DMS114 treated with DMSO at 0.1 percent for 48 hours (cell line): ENCODE measurements at regions not wholly inside any gene's neighbourhood (a gene's known extent, or its start where the extent isn't known, plus 50 kb on each side); places are given as distances from the start of the nearest gene placed in this dataset.
A peak's percentile ranks its signal among the peaks of the same experiment; 100 is the strongest.
"Not testable (repeated sequence)": the region's sequence is repeated elsewhere in the genome, so short reads cannot be mapped to it uniquely, and the experiment has no call there.

ENCODE experiments used
- DNase-seq: peaks from one replicate; lab custom pipeline; 2025; ENCODE audit not compliant: unreplicated experiment; lab: John Stamatoyannopoulos, UW

DNA sequence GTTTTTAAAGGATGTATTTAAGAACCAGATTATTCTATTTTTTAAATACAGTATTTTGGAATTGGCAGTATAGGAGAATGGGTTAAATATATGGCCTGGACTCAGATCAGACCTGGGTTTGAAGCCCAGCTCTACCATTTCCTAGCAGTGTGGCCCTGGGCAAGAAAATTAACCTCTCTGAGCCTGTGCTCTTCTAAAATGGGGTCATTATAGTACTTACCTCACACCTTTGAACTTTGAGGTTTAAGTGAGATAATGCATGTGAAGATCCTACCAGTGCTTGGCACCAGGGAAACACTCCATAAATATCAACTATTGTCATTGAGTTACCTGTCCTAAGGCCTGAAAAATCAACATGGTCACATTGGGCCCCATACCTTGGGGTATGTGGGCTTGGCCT is 93.4 kb upstream of the WSB1 start:
- DNase-seq, result no peak

DNA sequence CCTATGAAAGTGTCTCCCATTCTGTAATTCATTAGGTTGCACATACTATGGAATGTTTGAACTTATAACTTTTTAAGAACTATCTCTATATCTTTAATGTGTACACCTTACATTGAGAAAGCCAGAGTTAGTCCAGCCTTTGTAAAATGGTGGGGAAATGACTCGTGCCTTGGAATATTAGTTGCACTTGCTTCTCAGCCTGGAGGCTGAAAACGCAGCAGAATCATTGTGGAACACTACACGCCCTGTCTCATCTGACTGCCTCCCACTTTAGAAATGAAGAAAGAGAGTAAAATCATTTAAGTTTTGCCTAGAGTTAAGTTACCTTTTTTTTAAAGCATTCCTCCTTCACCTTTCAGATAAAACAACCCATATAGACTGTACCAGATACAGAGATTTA is 90.7 kb upstream of the WSB1 start:
- no peak for DNase-seq

DNA sequence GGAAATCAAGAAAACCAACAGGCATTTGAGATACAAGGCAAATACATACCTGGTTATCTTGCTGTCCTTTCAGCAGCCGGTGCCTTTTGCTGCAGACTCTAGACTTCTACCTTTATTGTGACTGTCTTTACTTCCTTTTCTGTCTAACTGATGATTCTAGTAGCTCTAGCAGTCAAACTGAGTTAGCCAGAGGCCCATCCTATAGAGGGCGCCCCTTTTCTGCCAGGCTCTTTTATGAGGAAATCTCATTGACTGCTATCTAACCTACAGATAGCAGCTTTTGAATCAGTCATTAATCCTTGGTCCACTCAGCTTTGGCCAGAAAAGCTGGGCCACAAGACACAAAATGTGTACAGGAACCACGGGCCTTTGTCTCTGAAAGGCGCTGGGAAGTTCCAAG is 87.5 kb upstream of the WSB1 start:
- DNase-seq, result no peak

DNA sequence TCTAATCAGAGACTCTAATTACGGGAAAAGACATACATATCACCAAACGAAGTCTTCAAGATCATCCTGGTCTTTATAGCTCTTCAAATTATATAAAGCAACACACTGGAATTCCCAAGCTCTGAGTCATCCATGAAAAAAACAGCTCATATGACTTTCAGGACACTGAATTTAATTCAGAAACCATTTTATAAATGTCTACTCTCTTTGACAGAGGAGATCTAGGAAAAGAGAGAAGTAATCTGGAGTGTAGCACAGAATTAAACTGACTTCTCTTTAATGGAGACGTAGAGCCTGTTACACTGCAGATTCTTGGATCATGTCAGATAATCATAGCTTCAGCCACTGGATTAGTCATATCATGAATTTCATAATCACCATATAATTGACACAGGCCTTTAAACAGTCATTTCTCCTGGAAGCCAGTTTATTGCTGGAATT is 86.8 kb upstream of the WSB1 start:
- DNase-seq, result no peak

DNA sequence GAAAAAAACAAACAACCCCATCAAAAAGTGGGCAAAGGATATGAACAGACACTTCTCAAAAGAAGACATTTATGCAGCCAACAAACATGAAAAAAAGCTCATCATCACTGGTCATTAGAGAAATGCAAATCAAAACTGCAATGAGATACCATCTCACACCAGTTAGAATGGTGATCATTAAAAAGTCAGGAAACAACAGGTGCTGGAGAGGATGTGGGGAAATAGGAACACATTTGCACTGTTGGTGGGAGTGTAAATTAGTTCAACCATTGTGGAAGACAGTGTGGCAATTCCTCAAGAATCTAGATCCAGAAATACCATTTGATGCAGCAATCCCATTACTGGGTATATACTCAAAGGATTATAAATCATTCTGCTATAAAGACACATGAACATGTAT is 85.5 kb upstream of the WSB1 start:
- not testable (repeated sequence) for DNase-seq

DNA sequence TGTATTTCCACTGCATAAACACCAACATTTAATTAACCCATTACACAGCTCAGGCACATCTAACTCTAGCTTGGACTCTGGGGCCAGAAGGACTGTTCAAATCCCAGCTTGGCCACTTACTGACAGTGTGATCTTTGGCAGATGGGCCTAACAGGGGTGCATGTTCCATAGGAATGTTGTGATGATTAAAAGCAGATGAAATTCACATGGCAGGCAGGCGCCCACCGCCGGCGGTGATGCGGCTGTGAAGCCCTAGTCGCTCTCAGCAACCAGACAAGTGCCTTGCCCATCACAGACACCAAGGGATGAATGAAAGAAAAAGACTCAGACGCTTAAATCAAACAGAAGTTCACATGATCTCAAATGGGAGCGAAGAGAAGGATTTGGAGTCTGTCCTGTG is 84.6 kb upstream of the WSB1 start:
- no peak for DNase-seq

DNA sequence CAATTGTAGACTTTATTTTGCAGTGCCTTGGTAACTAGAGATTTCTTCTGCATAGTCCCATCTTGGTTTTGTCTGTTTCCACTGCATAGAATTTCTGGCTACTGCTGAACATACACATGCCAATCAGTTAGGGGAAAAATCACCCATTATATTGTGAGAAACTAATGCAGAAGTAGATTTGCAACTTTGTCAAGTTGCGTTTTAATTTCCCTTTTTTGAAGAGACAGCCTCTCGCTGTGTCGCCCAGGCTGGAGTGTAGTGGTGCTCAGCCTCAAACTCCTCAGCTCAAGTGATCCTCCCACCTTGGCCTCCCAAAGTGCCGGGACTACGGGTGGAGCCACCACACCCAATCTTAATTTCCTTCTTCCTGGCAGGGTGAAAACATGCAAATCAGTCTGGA is 83.1 kb upstream of the WSB1 start:
- not testable (repeated sequence) for DNase-seq

DNA sequence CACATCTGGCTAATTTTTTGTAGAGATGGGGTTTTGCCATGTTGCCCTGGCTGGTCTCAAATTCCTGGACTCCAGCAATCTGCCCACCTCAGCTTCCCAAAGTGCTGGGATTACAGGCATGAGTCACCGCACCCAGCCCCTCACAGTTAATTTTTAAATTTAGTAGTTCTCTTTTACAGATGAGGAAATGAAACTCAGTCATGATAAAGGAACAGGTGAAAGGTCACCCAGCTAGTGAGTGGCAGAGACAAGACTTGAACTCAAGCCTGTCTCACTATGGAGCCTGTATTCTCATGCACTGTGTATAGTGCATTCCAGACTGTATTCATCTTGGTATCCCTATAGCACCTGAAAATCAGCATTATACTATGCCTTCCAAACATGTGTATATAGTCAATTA is 77.1 kb upstream of the WSB1 start:
- DNase-seq, result no peak

DNA sequence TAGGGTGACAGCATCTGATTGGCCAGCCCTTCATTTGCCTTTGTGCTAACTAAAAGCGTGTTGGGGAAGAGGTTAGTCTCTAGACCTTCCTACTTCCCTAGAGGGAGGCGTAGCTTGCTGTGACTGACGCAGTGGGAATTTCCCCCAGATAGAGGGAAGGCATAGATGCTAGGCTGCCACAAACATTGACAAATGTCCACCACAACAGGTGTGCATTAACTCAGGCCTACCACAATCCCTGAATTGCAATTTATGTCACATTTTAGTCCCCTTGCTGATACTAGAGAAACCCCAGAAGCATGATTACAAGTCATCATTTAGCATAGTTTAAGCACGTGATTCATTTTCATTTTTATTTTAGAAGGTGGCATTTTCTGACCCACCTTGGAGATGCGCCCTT is 76.3 kb upstream of the WSB1 start:
- DNase-seq, result no peak

DNA sequence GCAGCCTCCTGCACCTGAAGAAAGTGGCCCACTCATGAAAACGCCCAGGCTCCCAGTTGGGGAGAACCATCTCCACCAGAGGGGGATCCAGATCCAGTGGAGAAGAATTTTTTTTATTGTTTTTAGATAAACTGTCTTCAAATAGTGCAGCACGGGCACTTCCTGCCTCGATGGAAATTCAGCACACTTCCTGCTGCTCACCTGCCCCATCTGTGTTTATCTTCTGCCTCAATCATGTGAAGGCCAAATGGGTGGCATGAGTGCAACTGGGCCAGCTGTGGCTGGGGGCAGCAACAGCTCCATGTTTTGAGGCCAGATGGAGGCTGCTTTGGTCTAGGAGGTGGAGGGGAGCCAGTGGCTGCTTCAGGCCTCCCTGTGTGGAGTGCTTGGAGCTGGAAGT is 75.9 kb upstream of the WSB1 start:
- no peak for DNase-seq

DNA sequence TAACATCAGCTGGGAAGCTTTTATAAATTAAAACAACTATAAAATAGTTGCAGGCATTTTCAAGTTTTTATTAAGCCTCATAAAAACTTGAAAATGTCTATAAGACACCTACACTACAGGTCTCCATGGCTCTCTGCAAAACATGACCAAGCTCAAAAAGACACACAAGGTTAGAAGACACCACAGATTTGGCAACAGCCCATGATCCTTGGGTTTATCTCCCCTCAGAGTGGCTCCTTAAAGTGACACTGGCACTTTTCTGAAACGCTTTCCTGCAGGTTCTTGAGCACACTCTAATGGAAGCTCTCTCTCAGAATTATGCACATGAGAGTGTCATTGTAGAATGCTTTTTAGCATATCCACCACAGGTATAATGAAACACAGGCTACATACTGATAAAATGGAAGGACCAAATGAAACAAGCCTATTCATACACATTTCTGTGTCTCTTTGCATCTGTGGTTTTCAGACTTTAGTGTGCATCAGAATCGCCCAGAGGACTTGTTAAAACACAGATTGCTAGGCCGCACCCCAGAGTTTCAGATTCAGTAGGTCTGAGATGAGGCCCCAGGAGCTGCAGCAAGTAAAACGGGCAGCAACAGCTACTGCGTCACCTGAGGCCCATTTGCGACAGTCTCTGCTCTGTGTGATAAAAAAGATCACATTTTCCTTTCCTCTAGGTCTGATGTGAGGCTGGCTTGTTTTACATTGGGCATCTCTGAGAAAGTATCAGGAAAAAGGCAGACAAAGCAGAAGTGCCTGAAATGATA is 75.0 kb upstream of the WSB1 start:
- no peak for DNase-seq

DNA sequence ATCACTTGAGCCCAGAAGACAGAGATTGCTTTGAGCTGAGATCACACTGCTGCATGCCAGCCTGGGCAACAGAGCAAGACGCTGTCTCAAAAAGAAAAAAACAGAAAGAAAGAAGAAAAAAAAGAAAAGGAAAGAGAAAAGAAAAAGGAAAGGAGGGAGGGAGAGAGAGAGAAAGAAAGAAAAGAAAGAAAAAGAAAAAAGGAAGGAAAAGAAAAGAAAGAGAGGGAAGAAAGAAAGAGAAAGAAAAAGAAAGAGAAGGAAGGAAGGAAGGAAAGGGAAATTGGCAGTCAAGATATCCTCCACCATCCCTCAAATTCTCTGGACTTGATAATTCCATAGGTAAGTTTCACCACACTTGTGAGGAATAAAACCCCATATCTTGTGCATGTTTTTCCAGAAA is 71.4 kb upstream of the WSB1 start:
- no peak for DNase-seq

DNA sequence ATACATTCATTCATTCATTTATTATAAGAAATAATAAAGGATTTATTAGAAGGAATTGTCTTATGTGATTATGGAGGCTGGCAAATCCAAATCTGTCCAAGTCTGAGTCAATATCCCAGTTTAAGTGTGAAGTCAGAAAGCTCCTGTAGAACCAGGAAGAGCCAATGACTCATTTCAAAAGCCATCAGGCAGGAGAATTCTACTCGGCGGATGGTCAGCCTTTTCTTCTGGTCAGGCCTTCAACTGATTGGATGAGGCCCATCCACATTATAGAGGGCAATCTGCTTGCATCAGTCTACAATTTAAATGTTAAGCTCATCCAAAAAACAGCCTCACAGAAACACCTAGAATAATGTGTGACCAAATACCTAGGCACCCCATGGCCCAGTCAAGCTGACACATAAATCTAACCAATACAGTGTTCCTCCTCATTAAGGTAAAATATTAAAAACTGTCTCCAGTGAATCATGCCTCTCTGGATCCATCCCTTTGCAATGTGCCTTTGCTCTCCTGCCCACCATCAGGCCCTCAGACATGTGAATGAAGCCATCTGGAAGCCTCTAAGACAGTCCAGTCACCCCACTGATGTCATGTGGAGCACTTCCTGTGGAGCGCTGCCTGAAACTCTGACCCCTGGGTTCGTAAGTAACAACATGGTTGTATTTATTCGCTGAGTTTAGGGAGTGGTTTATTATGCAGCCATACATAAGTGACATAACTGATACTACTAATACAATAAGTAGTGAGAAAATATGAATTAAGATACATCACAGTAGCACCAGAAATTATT is 69.2 kb upstream of the WSB1 start:
- no peak for DNase-seq

DNA sequence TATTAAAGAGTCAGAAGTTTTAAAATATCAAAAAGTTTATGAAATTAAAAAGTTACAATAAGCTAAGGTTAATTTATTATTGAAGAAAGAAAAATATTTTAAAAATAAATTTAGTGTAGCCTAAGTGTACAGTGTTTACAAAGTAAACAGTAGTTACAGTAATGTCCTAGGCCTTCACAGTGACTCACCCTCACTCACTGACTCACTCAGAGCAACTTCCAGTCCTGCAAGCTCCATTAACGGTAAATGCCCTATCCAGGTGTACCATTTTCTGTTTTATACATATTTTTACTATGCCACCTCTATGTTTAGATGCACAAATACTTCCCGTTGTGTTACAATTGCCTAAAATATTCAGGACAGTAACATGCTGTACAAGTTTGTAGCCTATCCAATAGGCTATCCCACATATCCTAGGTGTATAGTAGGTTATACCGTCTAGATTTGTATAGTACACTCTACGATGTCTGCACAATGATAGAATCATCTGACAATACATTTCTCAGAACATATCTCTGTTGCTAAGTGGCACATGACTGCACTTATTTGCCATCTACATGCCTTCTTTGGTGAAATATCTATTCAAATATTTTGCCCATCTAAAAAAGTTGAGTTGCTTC is 67.2 kb upstream of the WSB1 start:
- no peak for DNase-seq

DNA sequence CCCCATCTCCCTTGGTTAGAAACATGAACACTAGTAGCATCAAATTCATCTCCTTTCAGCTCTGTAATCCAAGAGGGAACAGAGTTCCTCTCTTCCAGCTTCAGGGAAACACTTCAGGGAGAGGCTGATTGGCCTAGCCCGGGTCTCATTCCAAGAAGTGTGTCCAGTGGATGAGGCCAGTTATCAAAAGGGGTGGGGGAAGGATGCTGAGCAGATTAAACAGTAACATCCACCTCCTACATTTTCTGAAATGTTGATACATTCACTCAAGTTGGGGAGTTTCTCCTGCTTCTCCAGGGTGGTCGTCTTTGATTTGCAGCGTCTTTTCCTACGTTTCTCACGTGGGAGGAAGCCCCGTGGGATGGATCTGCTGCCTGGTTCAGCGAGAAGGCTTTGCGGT is 62.9 kb upstream of the WSB1 start:
- no peak for DNase-seq

DNA sequence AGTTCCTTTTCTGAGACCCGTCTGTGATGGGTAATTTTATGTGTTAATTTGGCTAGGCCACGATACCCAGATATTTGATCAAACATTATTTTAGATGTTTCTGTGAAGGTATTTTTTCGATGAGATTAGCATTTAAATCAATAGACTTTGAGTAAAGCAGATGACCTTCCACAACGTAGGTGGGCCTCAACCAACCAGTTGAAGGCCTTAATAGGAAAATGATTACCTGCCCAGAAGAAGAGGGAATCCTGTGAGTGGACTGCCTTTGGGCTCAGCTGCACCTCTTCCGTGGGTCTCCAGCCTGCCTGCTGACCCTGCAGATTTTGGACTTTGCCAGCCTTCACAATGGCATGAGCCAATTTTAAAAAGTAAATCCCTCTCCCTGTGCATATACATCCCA is 61.6 kb upstream of the WSB1 start:
- no peak for DNase-seq

DNA sequence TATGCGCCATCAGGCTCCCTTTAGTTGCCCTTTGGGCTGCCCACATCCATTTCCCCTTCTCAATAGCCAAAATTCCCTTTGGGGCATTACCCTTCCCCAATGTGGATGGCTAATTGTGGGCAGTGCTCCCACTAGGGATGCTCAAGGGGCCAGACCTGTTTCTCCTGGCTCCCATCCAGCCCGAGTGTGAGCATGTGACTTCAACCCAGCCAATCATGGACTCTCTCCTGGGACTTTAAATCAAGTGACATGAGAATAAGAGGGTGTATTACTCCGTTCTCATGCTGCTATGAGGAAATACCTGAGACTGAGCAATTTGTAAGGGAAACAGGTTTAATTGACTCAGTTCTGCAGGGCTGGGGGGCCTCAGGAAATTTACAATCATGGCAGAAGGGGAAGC is 60.9 kb upstream of the WSB1 start:
- no peak for DNase-seq

DNA sequence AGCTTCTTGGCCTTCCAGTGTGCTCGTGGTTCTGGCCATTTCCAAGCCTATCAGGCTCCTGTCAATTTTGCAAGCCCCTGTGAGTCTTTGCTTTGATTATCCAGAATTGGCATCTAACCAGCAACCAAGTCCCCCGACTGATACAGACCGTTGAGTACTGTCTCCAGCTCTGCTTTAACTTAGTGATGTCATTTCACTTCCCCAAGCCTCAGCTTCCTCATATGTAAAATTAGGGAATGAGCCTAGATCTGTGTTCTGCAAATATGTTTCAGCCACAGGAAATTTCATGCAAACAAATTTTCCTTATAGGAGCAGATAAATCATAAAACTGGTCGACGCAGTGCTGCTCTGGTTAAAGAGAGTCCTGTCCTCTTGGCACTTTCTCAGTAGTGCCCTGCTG is 60.1 kb upstream of the WSB1 start:
- no peak for DNase-seq

DNA sequence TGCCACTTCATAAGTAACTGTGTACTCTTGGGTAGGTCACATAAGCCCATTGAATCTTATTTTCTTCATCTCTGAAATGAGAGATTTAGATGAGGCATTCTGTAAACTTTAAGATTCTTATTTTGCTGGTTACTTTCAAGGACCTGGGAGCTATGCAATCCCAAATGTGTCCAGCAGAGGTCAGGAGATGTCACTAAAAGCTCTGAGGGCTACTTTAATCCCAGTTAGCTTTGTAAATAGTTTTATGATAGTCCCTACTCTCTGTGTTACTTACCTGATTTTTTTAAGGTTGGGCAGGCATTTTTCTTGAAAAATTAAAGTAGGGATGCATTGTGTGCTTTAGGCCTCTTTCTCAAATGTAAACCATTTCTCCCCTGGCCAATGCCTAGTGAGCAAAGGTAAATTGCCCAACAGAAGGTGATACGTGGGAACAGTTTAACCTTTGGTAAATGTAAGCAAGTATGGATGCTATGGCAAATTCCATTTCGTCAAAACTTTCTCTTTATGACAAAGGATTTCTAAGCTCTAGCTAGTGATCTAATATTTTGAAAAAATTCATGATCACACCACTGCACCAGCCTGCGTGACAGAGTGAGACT is 57.1 kb upstream of the WSB1 start:
- peak; percentile 40 for DNase-seq

DNA sequence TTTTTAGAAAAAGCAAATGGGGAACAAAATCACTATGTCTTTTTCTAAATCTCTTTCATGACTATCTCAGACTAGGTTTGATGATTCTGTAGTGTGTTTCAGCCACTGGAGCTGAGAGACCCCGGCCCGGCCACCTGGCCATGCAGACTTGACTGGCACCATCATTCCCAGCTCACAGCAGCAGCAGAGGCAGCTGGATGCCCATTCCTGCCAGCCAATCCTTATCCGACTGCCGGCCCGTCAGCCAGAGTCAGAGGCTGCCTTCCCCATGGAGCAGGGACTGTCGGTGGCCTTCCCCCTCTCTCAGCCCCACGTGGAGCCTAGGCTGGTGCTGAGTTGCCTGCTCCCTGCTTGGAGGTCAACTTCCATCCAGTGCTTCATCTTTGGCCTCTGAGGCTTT is 56.0 kb upstream of the WSB1 start:
- no peak for DNase-seq

DNA sequence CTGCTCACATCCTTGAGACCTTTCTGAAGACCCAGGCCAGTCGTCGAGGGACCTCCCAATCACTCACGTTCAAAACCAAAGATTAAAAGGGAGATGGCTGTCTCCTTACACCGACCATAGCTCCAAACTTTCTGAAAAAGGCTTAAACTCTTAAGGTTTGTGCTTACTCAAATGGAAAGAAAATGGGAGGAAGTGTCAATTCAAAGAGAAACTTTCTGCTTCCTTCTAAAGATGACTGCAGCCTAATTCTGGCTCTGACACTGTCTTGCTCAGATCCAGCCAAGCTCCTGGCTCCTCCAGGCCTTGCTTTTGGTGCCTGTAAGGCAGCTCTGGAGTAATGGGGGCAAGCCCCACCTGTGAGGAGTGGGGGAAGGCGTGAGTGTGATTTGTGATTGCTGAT is 54.9 kb upstream of the WSB1 start:
- DNase-seq, result no peak

DNA sequence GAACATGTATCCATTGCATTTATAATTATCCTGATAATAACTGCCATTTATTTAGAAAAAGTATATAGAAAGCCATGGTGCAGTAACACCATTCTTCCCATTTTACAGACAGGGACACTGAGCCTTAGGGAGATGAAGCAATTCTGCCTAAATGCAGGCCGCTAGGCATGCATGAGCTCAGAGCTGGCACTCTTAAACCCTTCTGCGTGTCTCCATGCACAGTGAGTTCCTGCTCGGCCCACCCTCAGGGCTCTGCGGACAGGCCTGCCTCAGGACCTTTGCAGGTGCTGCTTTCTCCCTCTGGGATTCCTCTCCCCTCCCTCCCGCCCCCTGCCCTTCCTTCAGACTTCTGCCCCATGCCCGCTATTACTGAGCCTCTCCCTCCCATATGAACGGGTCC is 54.3 kb upstream of the WSB1 start:
- DNase-seq, result no peak
